Fibroblast of mammary gland (primary cell): ENCODE measurements at regions not wholly inside any gene's neighbourhood (a gene's known extent, or its start where the extent isn't known, plus 50 kb on each side); places are given as distances from the start of the nearest gene placed in this dataset.

Experiments
- DNase-seq: peaks from one replicate; pipeline ENCODE4 v3.0.0-alpha.2; 2010; ENCODE audit warnings: low read depth
- H3K4me3 ChIP-seq: 2 replicates; pipeline ENCODE4 v1.5.1; 2011; ENCODE audit warnings: low read depth, mild to moderate bottlenecking, low read length, moderate library complexity; ENCODE audit not compliant: control insufficient read depth
- TF ChIP-seq, protein P1 (sequence below): conservative IDR thresholded peaks from 2 replicates; pipeline ENCODE4 v1.5.1; 2011; ENCODE audit warnings: low read depth, low read length, inconsistent platforms; ENCODE audit not compliant: control insufficient read depth, insufficient read depth

DNA sequence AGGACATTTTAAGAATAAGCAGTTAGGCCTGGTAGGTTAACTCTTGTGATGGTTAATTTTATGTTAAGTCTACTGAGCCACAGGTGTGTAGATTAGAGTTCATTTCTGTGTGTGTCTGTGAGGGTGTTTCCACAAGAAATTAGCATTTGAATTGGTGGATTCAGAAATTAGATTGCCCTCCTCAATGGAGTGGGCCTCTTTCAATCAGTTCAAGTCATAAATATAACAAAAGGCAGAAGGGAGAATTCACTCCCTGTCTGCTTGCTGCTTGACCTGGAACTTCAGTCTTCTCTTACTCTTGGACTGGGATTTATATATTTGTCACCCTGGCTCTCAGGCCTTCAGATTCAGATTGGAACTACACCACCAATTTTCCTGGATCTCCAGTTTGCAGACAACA lies 55.3 kb upstream of the POM121L12 start:
- TF ChIP-seq, protein P1, sequence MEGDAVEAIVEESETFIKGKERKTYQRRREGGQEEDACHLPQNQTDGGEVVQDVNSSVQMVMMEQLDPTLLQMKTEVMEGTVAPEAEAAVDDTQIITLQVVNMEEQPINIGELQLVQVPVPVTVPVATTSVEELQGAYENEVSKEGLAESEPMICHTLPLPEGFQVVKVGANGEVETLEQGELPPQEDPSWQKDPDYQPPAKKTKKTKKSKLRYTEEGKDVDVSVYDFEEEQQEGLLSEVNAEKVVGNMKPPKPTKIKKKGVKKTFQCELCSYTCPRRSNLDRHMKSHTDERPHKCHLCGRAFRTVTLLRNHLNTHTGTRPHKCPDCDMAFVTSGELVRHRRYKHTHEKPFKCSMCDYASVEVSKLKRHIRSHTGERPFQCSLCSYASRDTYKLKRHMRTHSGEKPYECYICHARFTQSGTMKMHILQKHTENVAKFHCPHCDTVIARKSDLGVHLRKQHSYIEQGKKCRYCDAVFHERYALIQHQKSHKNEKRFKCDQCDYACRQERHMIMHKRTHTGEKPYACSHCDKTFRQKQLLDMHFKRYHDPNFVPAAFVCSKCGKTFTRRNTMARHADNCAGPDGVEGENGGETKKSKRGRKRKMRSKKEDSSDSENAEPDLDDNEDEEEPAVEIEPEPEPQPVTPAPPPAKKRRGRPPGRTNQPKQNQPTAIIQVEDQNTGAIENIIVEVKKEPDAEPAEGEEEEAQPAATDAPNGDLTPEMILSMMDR: no peak
- no peak overlapping the region for H3K4me3 ChIP-seq
- no peak for DNase-seq

DNA sequence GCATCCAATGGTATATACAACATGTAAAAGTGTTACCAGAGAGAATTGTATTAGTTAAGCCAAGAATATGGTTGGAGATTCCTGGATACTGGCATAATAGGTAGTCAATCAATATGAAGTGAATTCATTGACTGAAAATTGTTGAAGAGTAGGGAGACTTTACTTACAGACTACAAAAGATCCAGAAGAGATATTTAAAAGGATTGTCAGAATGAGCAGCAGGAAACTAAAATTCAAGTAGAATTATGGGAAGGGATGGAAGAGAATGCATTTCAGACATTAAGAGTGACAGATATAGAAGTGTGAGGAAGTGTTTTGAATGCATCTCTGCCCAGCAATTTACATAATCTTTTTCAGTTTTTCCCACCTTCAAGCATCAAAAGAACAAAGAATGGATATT lies 62.3 kb upstream of the POM121L12 start:
- TF ChIP-seq, protein P1: no peak
- no peak for DNase-seq
- H3K4me3 ChIP-seq: no peak overlapping the region

DNA sequence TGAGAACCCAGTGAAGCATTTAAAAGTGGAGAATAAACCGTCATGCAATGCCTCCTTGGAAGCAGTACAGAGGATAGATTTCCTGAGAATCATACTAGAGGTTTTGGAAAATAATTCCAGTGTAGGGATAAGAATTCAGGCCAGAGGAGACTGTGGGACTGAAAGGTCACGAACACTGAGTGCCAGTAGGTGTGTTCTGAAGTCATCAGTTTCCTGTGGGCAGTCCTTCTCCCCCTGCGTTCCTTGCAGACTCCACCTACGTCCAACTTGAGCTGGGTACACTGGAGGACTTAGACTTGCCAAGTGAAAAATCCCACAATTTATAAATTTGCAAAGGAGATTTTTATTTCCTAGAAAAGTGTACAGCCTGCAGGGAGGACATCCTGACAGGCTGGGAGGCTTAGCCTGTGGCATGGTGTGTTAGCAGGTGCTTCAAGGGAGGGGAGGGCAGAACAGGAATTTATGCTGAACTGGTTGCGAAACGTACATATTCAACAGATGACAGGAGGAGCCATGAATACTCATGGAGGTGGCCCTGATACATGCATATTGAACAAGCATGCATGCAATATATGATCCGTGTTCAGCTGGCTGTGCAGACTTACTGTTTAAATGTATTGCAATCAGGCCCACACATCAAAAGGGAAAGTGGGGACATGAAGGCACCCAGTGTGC lies 72.9 kb upstream of the POM121L12 start:
- no peak for DNase-seq
- no peak overlapping the region for H3K4me3 ChIP-seq
- TF ChIP-seq, protein P1: no peak

DNA sequence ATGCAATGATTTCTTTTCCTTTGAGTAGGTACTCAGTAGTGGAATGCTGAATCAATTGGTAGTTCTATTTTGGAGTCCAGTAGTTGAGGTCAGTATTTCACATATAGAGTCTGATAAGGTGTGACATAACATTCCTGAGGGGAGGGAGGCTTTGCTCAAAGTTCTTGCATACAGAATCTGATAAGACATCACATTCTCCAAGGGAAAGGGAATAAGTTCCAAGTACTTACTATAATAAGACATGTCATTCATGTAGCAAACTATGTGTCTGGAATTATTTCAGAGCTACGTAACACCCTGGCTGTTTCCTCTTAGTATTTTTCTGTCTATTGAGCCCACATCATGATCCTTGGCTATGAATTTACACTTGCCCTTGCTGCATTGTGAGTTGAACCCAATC lies 74.3 kb upstream of the POM121L12 start:
- DNase-seq: no peak

DNA sequence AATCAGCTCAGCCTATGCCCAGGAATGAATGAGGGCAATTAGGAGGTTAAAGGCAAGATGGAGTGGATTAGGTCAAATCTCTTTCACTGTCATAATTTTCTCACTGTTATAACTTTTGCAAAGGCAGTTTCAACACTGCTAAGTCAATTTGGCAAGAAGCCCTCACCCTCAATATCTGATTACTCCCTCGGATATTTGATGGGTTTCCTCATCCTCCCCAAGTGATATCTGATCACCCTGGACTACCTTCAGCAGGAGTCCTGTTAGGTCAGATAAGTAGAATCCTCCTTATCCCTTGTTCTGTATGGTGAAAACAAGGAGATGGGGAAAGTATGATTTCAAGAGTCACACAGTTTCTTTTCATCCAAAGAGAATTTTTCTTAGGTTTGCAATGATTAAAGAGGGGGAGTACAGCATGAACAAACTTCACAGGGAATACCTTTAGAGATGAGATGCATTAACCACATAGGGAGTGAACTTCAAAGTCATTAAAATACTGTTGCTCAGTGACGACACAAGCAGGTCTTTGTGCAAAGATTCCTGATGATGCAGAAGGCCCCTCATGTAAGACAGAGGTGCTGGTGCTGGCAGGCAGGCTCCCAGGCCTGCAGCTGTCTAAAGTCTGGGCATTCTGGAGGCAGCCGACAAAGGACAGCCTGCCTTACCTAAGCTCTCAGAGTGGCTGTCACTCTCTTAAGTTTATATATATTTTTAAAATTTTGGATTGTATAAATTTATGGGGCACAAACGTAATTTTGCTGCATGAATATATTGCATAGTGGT lies 75.4 kb upstream of the POM121L12 start:
- no peak for DNase-seq
- TF ChIP-seq, protein P1: no peak
- no peak overlapping the region for H3K4me3 ChIP-seq

More for the DNA sequence above, 74.3 kb upstream of the POM121L12 start:
- TF ChIP-seq, protein P1: no peak
- no peak overlapping the region for H3K4me3 ChIP-seq

DNA sequence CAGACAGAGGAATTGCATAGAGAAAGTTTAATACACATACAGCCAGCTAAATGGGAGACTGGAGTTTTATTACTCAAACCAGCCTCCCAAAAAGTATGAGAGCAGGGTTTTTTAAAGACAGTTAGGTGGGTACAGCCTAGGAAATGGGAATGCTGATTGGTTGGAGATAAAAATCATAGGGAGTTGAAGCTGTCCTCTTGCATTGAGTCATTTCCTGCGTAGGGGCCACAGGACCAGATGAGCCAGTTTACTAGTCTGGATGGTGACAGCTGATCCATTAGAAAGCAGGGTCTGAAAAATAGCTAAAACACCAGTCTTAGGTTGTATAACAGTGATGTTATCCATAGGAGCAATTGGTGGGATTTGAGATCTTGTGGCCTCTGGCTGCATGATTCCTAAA lies 76.1 kb upstream of the POM121L12 start:
- TF ChIP-seq, protein P1: no peak
- H3K4me3 ChIP-seq: no peak overlapping the region
- DNase-seq: no peak
